Daoy (cell line): ENCODE measurements at regions not wholly inside any gene's neighbourhood (a gene's known extent, or its start where the extent isn't known, plus 50 kb on each side); places are given as distances from the start of the nearest gene placed in this dataset.

Experiments used
- DNase-seq: peaks from one replicate; pipeline ENCODE4 v3.0.0-alpha.2; 2015; ENCODE audit warnings: low read depth

- no peak for DNase-seq
Observed at GRCh38 chr5:169448826-169449225, 134.7 kb upstream of the SPDL1 start.

GRCh38 chr5:169445191-169445590, 138.4 kb upstream of the SPDL1 start:
- no peak for DNase-seq

DNA sequence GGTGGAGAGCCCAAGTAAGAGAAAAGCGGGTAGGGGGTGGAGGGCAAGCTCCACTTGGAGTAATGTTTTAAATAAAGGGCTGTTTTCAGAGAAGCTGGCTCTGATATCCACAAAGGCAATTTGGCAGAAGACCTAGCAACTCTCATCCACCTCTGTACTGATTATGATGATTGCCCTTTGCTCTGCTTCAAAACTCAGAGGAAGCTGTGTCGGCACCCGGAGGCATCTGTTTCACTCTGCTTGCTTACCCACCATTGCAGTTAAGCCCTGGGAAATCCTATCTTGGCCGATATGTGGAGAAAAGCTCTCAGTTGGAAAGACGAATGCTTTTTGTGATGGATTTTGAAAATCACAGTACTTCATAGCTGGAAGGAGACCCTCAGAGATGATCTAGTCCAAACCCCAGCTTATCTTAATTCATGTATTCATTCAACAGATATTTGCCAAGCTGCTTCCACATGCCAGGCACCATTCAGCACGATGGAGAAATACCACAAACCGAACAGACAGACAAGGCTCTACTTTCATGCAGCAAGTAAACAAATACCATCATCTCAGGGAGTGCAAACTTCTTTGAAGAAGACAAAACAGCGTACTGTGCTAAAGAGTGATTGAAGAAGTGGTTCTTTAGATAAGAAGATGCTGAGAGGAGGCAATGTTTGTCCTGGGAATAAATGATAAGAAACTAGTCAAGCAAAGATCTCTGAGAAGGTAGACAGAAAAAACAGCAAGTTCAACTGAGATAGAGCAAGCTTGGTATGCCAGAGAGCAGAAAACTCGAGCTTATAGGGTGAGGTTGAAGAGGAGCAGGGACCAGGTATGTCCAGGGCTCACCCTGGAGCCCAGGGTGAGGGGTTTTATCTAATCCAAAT, 140.4 kb upstream of the SPDL1 start:
- DNase-seq = no peak

- no peak for DNase-seq
Observed at GRCh38 chr5:169442403-169442874, 141.1 kb upstream of the SPDL1 start.

DNA sequence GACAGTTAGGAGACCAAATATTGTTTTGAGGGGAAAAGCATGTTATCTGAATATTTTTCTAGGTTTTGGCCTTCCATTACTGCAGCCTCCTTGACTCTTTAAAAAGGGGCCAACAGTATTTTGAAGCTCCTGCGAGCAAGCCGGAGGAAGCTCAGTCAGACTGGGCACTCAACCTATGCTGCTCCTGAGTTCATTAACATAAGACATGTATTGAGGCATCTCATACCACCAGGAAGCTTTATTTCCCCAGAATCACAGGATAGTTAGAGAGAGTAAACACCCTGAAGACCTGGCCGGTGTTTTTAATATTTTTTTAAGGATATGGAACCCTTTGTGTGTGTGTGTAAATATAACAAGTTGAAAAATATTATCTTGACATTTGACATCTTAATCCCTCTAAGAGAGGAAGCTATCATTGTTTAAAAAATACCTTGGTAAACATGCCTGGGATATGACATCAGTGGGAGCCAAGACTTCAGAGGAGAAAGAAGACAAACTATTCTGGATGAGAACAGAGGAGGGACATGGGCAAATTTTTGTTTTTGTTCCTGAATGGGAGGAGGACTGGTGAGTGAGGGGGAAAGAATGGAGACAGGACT, 139.3 kb upstream of the SLIT3 start:
- DNase-seq = no peak

- DNase-seq = no peak
Observed at GRCh38 chr5:169439362-169439761, 138.4 kb upstream of the SLIT3 start.

DNA sequence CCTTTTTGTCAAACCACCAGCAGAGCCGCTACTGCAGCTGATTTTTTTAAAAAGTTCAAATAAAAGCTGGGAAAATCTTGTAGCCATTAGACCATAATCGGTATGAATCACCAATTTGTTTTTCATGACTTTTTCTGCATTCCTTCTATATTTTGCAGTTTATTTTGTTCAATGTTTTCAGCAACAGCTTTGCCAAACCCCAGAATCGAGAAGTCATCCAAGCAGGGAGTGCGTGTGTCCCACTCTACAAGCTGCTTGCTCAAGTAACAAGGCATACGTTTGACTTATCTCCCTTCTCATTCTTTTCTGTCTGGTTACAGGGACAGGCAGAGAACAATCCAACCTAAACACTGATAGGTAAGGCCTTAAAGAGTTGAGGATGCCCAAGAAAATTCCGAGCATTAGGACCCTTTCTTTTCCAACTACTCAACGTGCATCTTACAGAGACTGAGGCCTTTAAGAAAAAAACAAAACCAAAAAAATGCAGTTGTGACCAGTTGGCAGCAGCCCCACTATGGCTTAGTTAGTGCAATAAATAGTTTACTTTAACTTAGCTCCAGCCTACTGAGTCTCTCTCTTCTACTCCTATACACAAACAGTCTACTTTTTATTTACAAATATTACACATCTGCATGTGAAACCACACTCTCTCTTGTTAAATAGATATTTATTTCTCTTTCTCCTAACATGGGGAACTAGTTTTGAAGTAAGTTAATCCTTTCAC, 134.7 kb upstream of the SLIT3 start:
- DNase-seq = no peak

DNA sequence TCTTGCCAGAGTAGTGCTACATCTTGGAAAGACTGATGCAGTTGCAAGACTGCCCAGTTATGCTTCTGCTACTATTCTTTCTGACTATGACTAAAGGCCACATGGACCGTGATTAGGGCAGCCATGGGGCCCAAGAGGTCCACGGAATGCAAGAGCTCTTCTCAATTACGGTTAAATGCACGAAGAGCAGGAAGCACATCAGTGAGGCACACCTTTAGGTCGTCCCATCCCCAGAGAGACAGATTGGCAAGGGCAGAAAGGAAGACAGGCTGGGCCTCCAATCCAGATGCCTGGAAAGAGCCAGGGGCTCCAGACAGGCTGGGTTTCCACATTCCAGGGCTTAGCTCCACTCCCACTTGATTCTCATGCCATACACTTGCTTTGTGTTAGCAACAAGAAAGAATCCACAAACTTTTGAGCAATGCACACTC, 132.3 kb upstream of the SLIT3 start:
- DNase-seq = no peak

GRCh38 chr5:169431386-169431785, 130.4 kb upstream of the SLIT3 start:
- DNase-seq = no peak

GRCh38 chr5:169430671-169431070, 129.7 kb upstream of the SLIT3 start:
- no peak for DNase-seq

DNA sequence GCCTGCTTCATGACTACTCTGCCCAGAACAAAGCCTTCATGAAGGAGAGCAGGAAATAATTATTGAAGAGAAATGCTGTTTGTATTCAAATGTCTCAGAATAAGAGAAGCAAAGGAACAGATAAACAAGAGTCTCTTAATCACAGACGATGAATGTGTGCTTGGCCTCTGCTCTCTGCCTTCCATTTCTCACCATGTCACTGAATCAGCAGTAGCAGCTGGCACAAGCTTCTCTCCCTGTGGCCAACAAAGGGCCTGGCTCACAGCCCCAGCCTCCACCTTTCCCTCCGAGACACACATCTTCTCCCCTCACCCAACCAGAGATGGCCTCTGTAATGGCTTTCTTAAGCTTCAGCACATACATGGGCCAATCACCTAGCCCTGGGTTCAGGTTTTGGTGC, 128.1 kb upstream of the SLIT3 start:
- DNase-seq = no peak

DNA sequence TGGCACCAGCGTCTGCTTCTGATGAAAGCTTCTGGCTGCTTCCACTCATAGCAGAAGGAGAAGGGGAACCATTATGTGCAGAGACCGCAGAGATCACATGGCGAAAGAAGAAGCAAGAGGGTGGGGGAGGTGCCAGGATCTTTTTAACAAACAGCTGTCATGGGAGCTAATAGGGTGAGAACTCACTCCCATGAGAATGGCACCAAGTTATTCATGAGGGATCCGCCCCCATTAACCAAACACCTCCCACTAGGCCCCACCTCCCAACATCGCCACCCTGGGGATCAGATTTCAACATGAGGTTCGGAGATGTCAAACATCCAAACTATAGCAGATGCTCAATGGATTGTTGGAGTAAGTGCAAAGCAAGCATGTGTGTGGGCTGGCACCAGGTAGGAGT, 125.8 kb upstream of the SLIT3 start:
- DNase-seq = no peak

DNA sequence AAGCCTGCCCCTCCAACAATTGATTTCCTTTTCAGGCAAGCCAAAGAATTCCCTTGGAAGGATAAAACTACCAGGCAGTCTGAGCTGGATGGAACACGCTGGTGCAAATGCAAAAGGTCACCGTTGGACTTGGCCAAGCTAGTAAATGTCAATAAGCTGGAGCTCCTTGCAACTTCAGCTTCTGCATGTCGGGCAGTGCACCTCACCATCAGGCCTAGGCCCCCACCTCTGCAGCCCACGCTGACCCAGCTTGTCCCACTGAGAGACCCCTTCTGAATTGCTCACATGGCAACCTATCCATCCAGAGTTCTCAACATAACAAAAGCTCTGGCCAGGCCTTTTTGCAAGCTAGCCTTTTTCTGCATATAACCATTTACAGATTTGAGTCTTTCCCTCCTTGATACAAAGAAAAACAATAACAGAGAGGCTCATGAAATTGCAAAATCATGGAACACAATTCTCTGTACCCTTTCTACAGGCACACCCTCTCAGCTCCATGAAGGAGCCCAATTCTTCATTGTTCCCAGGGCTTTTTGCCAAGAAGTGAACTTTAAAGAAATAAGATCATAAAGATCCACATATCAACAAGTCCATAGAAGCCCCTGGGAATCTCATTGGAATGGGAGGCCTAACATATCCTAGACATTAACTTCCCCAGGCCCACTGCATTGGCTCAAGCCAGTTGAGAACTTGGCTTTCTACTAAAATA, 123.9 kb upstream of the SLIT3 start:
- no peak for DNase-seq

- no peak for DNase-seq
Observed at GRCh38 chr5:169424279-169424655, 123.3 kb upstream of the SLIT3 start.

DNA sequence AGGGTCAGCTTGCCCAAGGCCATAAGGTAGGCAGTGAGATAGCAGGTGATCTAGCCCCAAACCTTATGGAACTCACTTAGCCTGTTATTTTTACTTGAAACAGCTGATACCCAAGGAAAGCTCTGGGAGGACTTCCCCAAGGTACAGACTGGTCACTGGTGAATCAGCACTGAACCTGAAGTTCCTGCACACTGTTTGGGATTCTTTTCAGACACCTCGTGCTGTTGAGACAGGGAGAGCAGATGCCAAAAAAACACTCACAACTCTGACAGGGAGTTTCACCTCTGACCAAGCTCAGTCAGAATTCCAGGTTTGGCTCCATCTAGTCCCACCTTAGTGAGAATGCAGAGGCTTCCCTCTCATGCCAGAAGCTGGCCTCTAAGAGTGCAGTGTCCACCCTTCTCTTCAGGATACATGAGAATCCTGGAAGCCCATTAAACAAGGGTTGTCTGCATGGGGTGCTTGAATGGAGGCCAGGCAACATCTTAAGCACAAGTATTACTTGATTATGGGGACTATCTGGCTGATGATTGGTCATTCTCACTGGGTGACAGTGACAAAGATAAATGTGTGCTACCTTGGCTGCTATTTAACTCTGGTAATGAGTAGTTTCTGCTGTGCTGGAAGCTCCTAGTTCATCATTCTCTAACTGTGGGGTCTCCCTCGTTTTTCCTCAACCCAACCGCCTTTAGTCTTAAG, 122.8 kb upstream of the SLIT3 start:
- DNase-seq = no peak

GRCh38 chr5:169422087-169422486, 121.1 kb upstream of the SLIT3 start:
- no peak for DNase-seq

GRCh38 chr5:169421677-169422076, 120.7 kb upstream of the SLIT3 start:
- no peak for DNase-seq

DNA sequence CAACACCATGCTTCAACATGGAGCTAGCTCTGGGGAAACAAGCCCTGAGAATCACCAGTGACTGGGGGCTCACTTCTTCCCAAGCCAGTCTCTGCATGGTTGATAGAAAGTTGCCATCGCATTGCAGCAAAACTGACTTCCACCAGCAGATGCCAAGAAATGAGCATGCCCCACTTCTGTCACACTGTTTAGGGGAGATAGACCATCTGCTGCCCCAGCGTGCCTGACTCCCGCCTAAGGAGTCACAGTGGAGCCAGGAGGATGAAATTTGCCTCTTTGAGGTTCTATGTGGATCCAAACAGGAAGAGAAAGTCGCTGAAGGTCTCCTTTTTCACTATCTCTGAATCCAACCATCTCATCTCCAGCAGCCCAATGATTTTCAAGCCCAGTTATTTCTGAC, 116.7 kb upstream of the SLIT3 start:
- DNase-seq = no peak

- DNase-seq = peak; percentile 92
Observed at GRCh38 chr5:169416583-169417196, 115.8 kb upstream of the SLIT3 start.

DNA sequence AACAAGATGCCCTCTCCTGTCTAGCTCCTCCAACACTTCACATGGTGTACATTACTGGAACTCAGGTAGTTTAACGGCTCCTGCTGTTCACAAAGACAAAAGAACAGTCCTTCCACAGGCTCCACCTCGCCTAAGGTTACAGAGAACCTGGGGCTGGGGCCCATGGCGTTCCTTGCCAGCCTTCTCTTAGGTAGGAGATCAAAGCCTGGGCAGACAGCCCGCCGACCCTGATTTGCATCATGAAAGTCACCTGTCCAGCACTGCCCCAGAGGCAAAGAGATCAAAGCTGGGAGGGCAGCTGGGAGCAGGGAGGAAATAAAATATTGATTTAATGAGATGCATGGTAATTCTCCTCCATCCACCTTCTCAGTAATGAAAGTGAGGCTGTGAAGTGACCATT, 115.0 kb upstream of the SLIT3 start:
- DNase-seq = no peak

DNA sequence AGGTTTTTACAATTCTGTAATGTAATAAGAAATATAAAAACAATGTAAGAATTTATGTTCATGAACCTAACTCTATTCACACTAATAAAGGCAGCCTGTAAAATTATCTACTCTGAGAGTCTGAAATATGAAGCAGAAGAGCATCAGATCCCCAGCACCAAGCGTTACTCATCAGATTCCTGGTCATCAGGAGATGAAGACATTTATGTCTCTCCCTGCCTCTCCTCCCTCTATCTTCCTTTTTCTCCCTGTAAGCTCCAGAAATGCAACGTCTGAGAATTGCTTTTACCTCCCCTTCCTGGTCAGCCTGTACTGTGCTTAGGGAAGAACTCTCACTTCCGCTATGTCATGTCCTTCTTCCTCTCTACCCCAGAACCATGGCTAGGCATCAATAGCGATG, 114.4 kb upstream of the SLIT3 start:
- DNase-seq = no peak
